SK-N-MC (cell line): ENCODE measurements at regions not wholly inside any gene's neighbourhood (a gene's known extent, or its start where the extent isn't known, plus 50 kb on each side); places are given as distances from the start of the nearest gene placed in this dataset.
"Not testable (repeated sequence)": the region's sequence is repeated elsewhere in the genome, so short reads cannot be mapped to it uniquely, and the experiment has no call there.

Source experiments
- DNase-seq: peaks from one replicate; pipeline ENCODE4 v3.0.0-alpha.2; 2011; ENCODE audit warnings: low read depth, low spot score
- H3K27ac ChIP-seq: fragments of 200-600 bp; sonication (generic); 2 replicates; pipeline ENCODE4 v1.5.1; 2016; ENCODE audit warnings: mixed run types
- H3K36me3 ChIP-seq: fragments of 200-600 bp; sonication (generic); 2 replicates; pipeline ENCODE4 v1.6.1; 2017; ENCODE audit warnings: antibody characterized with exemption, low read length, mixed read lengths; ENCODE audit not compliant: insufficient read depth
- H3K4me3 ChIP-seq: fragments of 200-600 bp; sonication (generic); 2 replicates; pipeline ENCODE4 v1.5.1; 2016
- H3K9ac ChIP-seq: fragments of 200-600 bp; sonication (generic); 2 replicates; pipeline ENCODE4 v1.8.0; 2017; ENCODE audit warnings: mixed run types, mixed read lengths; ENCODE audit not compliant: insufficient read length
- H3K9me3 ChIP-seq: fragments of 200-600 bp; sonication (generic); 2 replicates; pipeline ENCODE4 v1.6.1; 2017; ENCODE audit warnings: low read depth, mild to moderate bottlenecking, antibody characterized with exemption, low read length, moderate library complexity, mixed read lengths
- EZH2 ChIP-seq: fragments of 200-600 bp; sonication (generic); IDR thresholded peaks from one replicate; pipeline ENCODE4 v1.6.1; 2017; ENCODE audit warnings: antibody characterized with exemption
- FOXP2 ChIP-seq: optimal IDR thresholded peaks from 2 replicates; pipeline ENCODE3; 2011; ENCODE audit warnings: mild to moderate bottlenecking, moderate library complexity; ENCODE audit not compliant: insufficient read depth; ENCODE audit errors: extremely low read length, control extremely low read depth
- POLR2AphosphoS5 ChIP-seq: IDR thresholded peaks from 2 replicates; pipeline ENCODE4 v1.6.1; 2012; ENCODE audit warnings: mild to moderate bottlenecking, low read depth, low read length, borderline replicate concordance

DNA sequence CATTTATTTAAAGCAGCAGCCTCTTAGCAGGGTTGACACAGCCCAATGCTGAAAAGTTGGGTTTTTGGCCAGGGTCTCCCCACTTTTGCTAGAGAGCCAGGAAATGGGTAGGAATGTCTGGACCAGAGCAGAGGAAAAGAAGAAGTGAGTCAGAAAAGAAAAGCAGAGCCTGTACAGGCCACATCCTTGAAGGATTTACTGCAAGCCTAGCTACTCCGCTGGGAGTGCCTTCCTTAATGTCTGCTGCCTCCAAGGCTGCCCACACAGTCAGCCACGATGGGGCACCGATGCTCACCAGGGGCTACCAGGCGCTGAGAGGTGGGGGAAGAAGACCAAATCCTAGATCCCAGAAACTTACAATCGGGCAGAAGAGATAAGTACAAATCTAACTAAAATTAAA, 139.2 kb downstream of the C12orf75 start:
- no peak for TF ChIP-seq FOXP2
- H3K36me3 ChIP-seq = no peaks in the 10 kb centered on the region
- no peak overlapping the region for H3K4me3 ChIP-seq
- H3K27ac ChIP-seq = no peak overlapping the region
- H3K9me3 ChIP-seq = no peaks in the 10 kb centered on the region
- no peak overlapping the region for H3K9ac ChIP-seq
- DNase-seq = no peak

DNA sequence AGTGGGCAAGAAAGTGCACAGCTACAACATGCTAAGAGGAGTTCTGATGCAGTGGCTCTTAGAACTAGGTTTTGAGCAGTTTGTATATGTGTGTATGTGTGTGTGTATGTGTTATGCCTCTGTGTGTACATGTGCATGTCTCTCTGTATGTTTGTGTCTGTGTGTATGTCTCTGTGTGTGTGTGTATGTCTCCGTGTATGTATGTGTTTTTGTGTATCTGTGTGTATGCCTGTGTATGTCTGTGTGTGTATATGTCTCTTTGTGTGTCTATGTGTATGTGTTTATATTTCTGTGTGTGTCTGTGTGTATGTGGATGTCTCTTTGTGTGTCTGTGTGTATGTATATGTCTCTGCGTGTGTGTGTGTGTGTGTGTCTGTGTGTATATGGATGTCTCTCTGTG, 139.6 kb downstream of the C12orf75 start:
- Histone ChIP-seq H3K36me3 (no peaks in the 10 kb centered on the region), H3K9ac (no peak overlapping the region), H3K9me3 (no peaks in the 10 kb centered on the region), H3K27ac (no peak overlapping the region), H3K4me3 (no peak overlapping the region)
- TF ChIP-seq FOXP2 = no peak
- TF ChIP-seq EZH2 = no peak
- TF ChIP-seq POLR2AphosphoS5 = no peak
- no peak for DNase-seq

DNA sequence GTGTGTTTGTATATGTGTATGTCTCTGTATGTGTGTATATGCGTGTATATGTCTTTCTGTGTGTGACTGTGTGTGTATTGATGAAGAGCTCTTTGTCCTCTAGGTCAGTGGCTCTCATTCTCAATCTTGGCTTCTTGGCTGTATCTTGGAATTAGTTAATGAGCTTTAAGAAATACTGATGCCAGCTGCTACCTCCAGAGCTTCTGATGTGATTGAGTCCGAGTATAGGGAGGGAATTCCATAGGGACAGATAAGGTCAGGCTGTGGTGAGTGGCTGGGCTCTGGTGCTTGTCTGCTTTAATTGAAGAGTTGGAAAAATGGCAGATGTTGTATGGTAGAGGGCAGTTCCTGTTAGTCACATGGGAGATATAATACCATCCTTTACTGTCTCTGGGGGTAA, 140.1 kb downstream of the C12orf75 start:
- Histone ChIP-seq H3K9me3 (no peaks in the 10 kb centered on the region), H3K4me3 (no peak overlapping the region), H3K27ac (no peak overlapping the region), H3K9ac (no peak overlapping the region), H3K36me3 (no peaks in the 10 kb centered on the region)
- no peak for DNase-seq
- no peak for TF ChIP-seq EZH2
- TF ChIP-seq FOXP2 = no peak
- no peak for TF ChIP-seq POLR2AphosphoS5

DNA sequence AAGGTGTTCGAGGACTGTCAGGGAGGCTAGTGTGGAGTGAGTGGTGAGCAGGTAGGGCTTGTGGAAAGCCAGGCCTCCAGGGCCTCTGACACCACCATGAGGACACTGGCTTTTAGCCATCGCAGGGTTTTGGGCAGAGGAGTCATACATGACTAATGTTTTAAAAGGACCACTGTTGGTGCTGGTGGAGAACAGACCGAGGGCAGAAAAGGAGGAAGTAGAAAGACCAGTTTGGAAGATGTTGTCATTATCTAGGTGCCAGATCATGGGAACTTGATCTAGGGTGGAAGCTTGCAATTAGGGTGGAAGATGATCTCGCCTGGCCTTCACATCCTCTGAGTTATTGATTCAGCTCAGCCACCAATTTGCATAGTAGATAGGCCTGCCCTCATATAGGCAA, 144.2 kb downstream of the C12orf75 start:
- Histone ChIP-seq H3K4me3 (no peak overlapping the region), H3K9me3 (no peaks in the 10 kb centered on the region), H3K9ac (no peak overlapping the region), H3K36me3 (no peaks in the 10 kb centered on the region), H3K27ac (no peak overlapping the region)
- no peak for TF ChIP-seq POLR2AphosphoS5
- TF ChIP-seq FOXP2 = no peak
- TF ChIP-seq EZH2 = no peak
- no peak for DNase-seq

DNA sequence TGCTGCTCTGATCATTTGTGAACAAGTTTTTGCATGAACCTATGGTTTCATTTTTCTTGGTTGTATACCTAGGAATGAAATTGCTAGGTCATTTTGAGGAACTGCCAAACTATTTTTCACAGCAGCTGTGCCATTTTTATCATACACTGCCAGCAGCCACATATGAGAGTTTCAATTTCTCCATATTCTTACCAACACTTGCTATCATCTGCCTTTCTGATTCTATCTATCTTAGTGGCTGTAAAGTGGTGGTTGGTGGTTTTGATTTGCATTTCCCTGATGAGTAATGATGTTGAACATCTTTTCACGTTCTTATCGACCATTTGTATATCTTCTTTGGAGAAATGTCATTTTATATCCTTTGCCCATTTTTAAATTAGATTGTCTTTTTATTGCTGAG, 146.1 kb downstream of the C12orf75 start:
- no peak for DNase-seq
- H3K4me3 ChIP-seq = no peak overlapping the region
- H3K36me3 ChIP-seq = no peaks in the 10 kb centered on the region
- no peak for TF ChIP-seq POLR2AphosphoS5
- TF ChIP-seq FOXP2 = no peak
- no peak for TF ChIP-seq EZH2
- no peak overlapping the region for H3K9ac ChIP-seq
- H3K9me3 ChIP-seq = no peaks in the 10 kb centered on the region
- no peak overlapping the region for H3K27ac ChIP-seq

DNA sequence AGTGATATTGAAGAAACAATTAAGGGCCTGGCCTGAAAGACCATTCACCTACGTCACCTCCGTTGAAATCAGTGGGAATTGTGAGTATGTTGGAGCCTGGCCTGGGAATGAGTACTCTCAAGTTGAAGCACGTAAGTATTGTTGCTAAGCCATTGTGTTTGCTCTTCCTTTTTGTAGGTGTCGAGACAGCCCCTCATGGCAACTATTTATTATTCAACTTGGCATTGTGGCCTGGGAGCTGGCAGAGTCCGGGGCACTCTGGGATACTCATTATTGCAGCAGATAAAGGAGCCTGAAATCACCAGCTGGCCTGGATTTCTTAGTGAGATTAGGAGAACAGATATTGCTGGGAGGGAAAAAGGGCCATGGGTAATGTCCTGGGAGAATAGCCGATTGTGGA, 147.4 kb downstream of the C12orf75 start:
- no peak for TF ChIP-seq FOXP2
- no peak for TF ChIP-seq POLR2AphosphoS5
- TF ChIP-seq EZH2 = no peak
- H3K36me3 ChIP-seq = no peaks in the 10 kb centered on the region
- H3K4me3 ChIP-seq = no peak overlapping the region
- DNase-seq = no peak
- no peaks in the 10 kb centered on the region for H3K9me3 ChIP-seq
- H3K9ac ChIP-seq = no peak overlapping the region
- H3K27ac ChIP-seq = no peak overlapping the region

DNA sequence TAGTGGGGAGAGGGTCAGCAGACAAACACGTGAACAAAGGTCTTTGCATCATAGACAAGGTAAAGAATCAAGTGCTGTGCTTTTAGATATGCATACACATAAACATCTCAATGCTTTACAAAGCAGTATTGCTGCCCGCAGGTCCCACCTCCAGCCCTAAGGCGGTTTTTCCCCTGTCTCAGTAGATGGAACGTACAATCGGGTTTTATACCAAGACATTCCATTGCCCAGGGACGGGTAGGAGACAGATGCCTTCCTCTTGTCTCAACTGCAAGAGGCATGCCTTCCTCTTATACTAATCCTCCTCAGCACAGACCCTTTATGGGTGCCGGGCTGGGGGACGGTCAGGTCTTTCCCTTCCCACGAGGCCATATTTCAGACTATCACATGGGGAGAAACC, 148.3 kb downstream of the C12orf75 start:
- H3K4me3 ChIP-seq, H3K9me3 ChIP-seq, H3K36me3 ChIP-seq, DNase-seq, H3K9ac ChIP-seq, H3K27ac ChIP-seq: not testable (repeated sequence)

DNA sequence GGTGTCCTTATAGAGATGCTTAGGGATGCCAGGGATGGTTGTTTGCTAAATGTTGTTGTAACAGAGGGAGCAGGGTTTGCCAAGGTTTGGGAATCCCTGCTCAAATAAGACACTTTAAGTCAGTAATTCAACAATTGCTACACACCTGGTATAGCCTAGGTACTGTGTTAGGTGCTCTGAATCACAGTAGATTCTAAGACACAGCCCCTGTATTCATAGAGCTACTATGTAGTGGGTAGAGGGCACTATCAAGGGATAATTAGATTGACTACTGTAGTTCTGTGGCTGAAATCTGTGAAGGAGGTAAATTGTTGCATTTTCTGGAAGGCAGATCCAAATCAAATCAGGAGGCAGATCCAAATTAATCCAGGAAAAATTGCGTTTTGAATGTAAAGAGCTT, 149.2 kb downstream of the C12orf75 start:
- Histone ChIP-seq H3K9ac (no peak overlapping the region), H3K36me3 (no peaks in the 10 kb centered on the region), H3K27ac (no peak overlapping the region), H3K4me3 (no peak overlapping the region), H3K9me3 (no peaks in the 10 kb centered on the region)
- no peak for DNase-seq
- no peak for TF ChIP-seq POLR2AphosphoS5
- TF ChIP-seq FOXP2 = no peak
- no peak for TF ChIP-seq EZH2

DNA sequence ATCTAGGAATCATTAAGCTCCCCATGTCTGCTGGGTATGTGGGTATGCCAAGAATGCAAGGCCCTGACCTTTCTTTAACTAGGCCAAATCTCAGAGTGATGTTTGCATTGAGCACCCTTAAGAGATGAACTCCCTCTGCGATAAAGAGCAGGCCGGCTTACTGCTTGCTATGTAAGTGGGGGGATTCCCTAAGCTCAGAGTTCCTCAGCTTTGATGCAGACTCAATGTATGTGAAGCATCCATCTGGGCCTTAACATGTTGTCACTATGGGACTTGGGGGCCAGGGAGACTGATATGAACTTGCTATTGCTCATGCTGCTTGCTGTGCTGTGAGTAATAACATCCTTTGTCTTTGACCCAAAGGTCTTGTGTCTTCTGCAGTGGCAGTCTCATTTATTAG, 149.7 kb downstream of the C12orf75 start:
- DNase-seq = no peak
- Histone ChIP-seq H3K9me3 (no peaks in the 10 kb centered on the region), H3K9ac (no peak overlapping the region), H3K27ac (no peak overlapping the region), H3K36me3 (no peaks in the 10 kb centered on the region), H3K4me3 (no peak overlapping the region)
- TF ChIP-seq POLR2AphosphoS5 = no peak
- no peak for TF ChIP-seq EZH2
- TF ChIP-seq FOXP2 = no peak
